CD4-positive, CD25-positive, alpha-beta regulatory T cell (primary cell): ENCODE measurements at regions not wholly inside any gene's neighbourhood (a gene's known extent, or its start where the extent isn't known, plus 50 kb on each side); places are given as distances from the start of the nearest gene placed in this dataset.
A peak's percentile ranks its signal among the peaks of the same experiment; 100 is the strongest.

Experiments used
- ATAC-seq, 2 donors: fragments of 150-1000 bp; cut with Tn5 transposase; one replicate each; pipeline ENCODE4 v1.10.0; 2021; ENCODE audit warnings: low read depth in 2 of 2, moderate number of reproducible peaks in 2 of 2, moderate library complexity in 1 of 2
- DNase-seq, 3 donors: peaks; one replicate each; pipeline versions ENCODE4 v3.0.0 to v3.0.0-alpha.2; 2012 to 2022; ENCODE audit warnings: mixed read lengths in 1 of 3
- H3K27ac ChIP-seq: one replicate; pipeline ENCODE4 v1.7.0; 2013; ENCODE audit warnings: mild to moderate bottlenecking, low read length; ENCODE audit not compliant: insufficient read depth, poor library complexity, severe bottlenecking
- H3K27me3 ChIP-seq: one replicate; pipeline ENCODE4 v1.7.0; 2013; ENCODE audit warnings: low read length; ENCODE audit not compliant: control insufficient read depth, insufficient read depth
- H3K36me3 ChIP-seq: one replicate; pipeline ENCODE4 v1.7.0; 2013; ENCODE audit warnings: mild to moderate bottlenecking, low read length, moderate library complexity; ENCODE audit not compliant: control insufficient read depth, insufficient read depth
- H3K4me1 ChIP-seq: 2 replicates; pipeline ENCODE4 v1.7.0; 2013; ENCODE audit warnings: mild to moderate bottlenecking, low read length; ENCODE audit not compliant: insufficient read depth, control insufficient read depth, poor library complexity, severe bottlenecking
- H3K4me3 ChIP-seq: one replicate; pipeline ENCODE4 v1.7.0; 2013; ENCODE audit warnings: low read depth, mild to moderate bottlenecking, low read length, moderate library complexity
- H3K9me3 ChIP-seq, 2 experiments: 1 replicate in 1 of 2; 2 replicates in 1 of 2; pipeline ENCODE4 v1.7.0; 2013; ENCODE audit warnings: low read length in 2 of 2, mild to moderate bottlenecking in 1 of 2, moderate library complexity in 1 of 2; ENCODE audit not compliant: control insufficient read depth in 2 of 2
- H3K27ac Mint-ChIP-seq, 3 donors: one replicate each; pipeline ENCODE4 v1.8.0; 2020 to 2022; ENCODE audit warnings: mild to moderate bottlenecking in 3 of 3, mixed read lengths in 3 of 3, moderate library complexity in 2 of 3
- H3K27me3 Mint-ChIP-seq: one replicate; pipeline ENCODE4 v1.8.0; 2022; ENCODE audit warnings: mild to moderate bottlenecking, mixed read lengths
- H3K36me3 Mint-ChIP-seq: one replicate; pipeline ENCODE4 v1.8.0; 2020; ENCODE audit warnings: mixed read lengths
- H3K4me1 Mint-ChIP-seq, 4 donors: one replicate each; pipeline ENCODE4 v1.8.0; 2020 to 2022; ENCODE audit warnings: mixed read lengths in 4 of 4, mild to moderate bottlenecking in 1 of 4
- H3K4me3 Mint-ChIP-seq, 4 donors: one replicate each; pipeline ENCODE4 v1.8.0; 2020 to 2022; ENCODE audit warnings: mild to moderate bottlenecking in 4 of 4, mixed read lengths in 4 of 4, moderate library complexity in 3 of 4
- H3K9me3 Mint-ChIP-seq, 7 donors: one replicate each; pipeline ENCODE4 v1.8.0; 2020 to 2022; ENCODE audit warnings: mixed read lengths in 7 of 7, mild to moderate bottlenecking in 3 of 7, moderate library complexity in 2 of 7

- H3K27me3 ChIP-seq, result peaks cover 2% of the 10 kb centered on the region
- H3K36me3 ChIP-seq, result no peaks in the 10 kb centered on the region
- no peak overlapping the region for H3K27ac ChIP-seq
- H3K36me3 Mint-ChIP-seq, result no peaks in the 10 kb centered on the region
- H3K4me3 ChIP-seq, result no peak overlapping the region
- no peaks in the 10 kb centered on the region for H3K9me3 ChIP-seq
- ATAC-seq (no peak), DNase-seq (no peak)
- peaks cover 16% of the 10 kb centered on the region for H3K27me3 Mint-ChIP-seq
- H3K9me3 Mint-ChIP-seq, result peaks cover 0 to 4% (median 0%) of the 10 kb centered on the region in 7 donors
- H3K27ac Mint-ChIP-seq, result peak overlapping the region in 1 of 3 donors; percentile 54
- peak overlapping the region in 1 of 4 donors; percentile 5 for H3K4me3 Mint-ChIP-seq
- H3K4me1 ChIP-seq, result peaks cover 4% of the 10 kb centered on the region
- peaks cover 0 to 12% (median 2%) of the 10 kb centered on the region in 4 donors for H3K4me1 Mint-ChIP-seq
These were observed 265.2 kb downstream of the NSG2 start for GRCh38 chr5:174310706-174311105.

DNA sequence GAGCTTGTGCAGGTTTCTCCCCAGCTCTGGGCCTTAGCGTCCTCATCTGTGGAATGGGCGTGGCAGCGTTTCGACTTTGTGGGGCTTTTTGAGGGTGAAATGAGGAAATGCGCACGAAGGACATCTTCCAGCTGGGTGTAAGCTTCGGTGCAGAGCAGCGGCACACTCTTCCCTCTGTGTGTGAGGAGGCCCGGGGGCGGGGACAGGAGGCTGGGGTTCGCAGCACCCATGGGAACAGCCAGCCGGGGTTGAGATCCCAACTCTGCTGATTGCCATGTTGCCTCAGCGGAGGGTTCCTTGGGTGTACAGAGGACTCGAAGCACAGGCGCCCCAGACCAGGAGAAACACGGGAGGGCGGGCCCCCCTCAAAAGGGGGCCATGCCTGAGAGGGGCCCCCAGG, 265.6 kb downstream of the NSG2 start:
- H3K36me3 Mint-ChIP-seq, result no peaks in the 10 kb centered on the region
- DNase-seq, result no peak
- H3K9me3 Mint-ChIP-seq, result peaks cover 0 to 3% (median 0%) of the 10 kb centered on the region in 7 donors
- peaks cover 0 to 12% (median 2%) of the 10 kb centered on the region in 4 donors for H3K4me1 Mint-ChIP-seq
- Histone ChIP-seq H3K4me3 (no peak overlapping the region), H3K27me3 (peaks cover 2% of the 10 kb centered on the region), H3K4me1 (peaks cover 4% of the 10 kb centered on the region), H3K9me3 (no peaks in the 10 kb centered on the region), H3K27ac (no peak overlapping the region), H3K36me3 (no peaks in the 10 kb centered on the region)
- H3K27ac Mint-ChIP-seq, result peak overlapping the region in 1 of 3 donors; percentile 92
- peaks cover 16% of the 10 kb centered on the region for H3K27me3 Mint-ChIP-seq
- no peak for ATAC-seq
- H3K4me3 Mint-ChIP-seq, result peak overlapping the region in 1 of 4 donors; percentile 5

- H3K4me3 ChIP-seq, result no peak overlapping the region
- H3K27ac Mint-ChIP-seq, result no peak overlapping the region
- H3K36me3 ChIP-seq, result no peaks in the 10 kb centered on the region
- DNase-seq (peak; percentile 7 to 48 (median 38)), ATAC-seq (peak; percentile 31 to 37)
- H3K27me3 ChIP-seq, result peaks cover 2% of the 10 kb centered on the region
- no peaks in the 10 kb centered on the region for H3K36me3 Mint-ChIP-seq
- H3K4me1 Mint-ChIP-seq, result peaks cover 0 to 12% (median 2%) of the 10 kb centered on the region in 4 donors
- peaks cover 4% of the 10 kb centered on the region for H3K4me1 ChIP-seq
- no peak overlapping the region for H3K27ac ChIP-seq
- H3K27me3 Mint-ChIP-seq, result peaks cover 16% of the 10 kb centered on the region
- peaks cover 0 to 3% (median 0%) of the 10 kb centered on the region in 7 donors for H3K9me3 Mint-ChIP-seq
- H3K4me3 Mint-ChIP-seq, result no peak overlapping the region
- no peaks in the 10 kb centered on the region for H3K9me3 ChIP-seq
These were observed 266.2 kb downstream of the NSG2 start for GRCh38 chr5:174311531-174312269.

DNA sequence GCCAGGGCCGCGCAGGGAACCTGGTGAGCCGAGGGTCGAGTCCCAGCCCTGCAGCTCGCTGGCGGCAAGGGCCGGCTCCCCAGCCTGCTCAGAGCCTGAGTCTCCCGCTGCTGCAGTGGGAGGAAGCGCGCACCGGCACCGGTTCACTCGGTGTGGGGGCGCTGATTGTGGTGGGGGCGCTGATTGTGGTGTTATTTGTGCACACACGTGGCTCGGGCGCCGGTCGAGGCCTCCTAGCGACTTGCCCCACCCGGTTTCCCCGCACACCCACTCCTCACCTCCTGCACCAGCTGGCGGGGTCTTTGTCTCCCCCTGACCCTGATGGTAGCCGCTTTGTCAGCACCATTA, 266.7 kb downstream of the NSG2 start:
- peaks cover 16% of the 10 kb centered on the region for H3K27me3 Mint-ChIP-seq

GRCh38 chr5:174312641-174313040, 267.1 kb downstream of the NSG2 start:
- ATAC-seq (no peak), DNase-seq (no peak)
- Mint-ChIP-seq H3K4me3 (peak overlapping the region in 1 of 4 donors; percentile 11), H3K4me1 (peaks cover 0 to 12% (median 2%) of the 10 kb centered on the region in 4 donors), H3K27me3 (peaks cover 16% of the 10 kb centered on the region), H3K9me3 (peaks cover 0 to 3% (median 0%) of the 10 kb centered on the region in 7 donors), H3K27ac (no peak overlapping the region), H3K36me3 (no peaks in the 10 kb centered on the region)
- Histone ChIP-seq H3K27me3 (peaks cover 2% of the 10 kb centered on the region), H3K36me3 (no peaks in the 10 kb centered on the region), H3K4me1 (peaks cover 4% of the 10 kb centered on the region), H3K4me3 (no peak overlapping the region), H3K9me3 (no peaks in the 10 kb centered on the region), H3K27ac (no peak overlapping the region)

More for the DNA sequence above, 266.7 kb downstream of the NSG2 start:
- Histone ChIP-seq H3K27me3 (peaks cover 2% of the 10 kb centered on the region), H3K4me3 (no peak overlapping the region), H3K27ac (no peak overlapping the region), H3K9me3 (no peaks in the 10 kb centered on the region), H3K4me1 (peaks cover 4% of the 10 kb centered on the region), H3K36me3 (no peaks in the 10 kb centered on the region)
- ATAC-seq (no peak), DNase-seq (no peak)
- Mint-ChIP-seq H3K9me3 (peaks cover 0 to 3% (median 0%) of the 10 kb centered on the region in 7 donors), H3K36me3 (no peaks in the 10 kb centered on the region), H3K4me3 (no peak overlapping the region), H3K27ac (no peak overlapping the region), H3K4me1 (peaks cover 0 to 12% (median 2%) of the 10 kb centered on the region in 4 donors)

- Mint-ChIP-seq H3K4me1 (peaks cover 0 to 12% (median 2%) of the 10 kb centered on the region in 4 donors), H3K4me3 (peak overlapping the region in 1 of 4 donors; percentile 72), H3K27ac (no peak overlapping the region), H3K27me3 (peaks cover 16% of the 10 kb centered on the region), H3K9me3 (peaks cover 0 to 3% (median 0%) of the 10 kb centered on the region in 7 donors), H3K36me3 (no peaks in the 10 kb centered on the region)
- H3K36me3 ChIP-seq, result no peaks in the 10 kb centered on the region
- H3K27ac ChIP-seq, result no peak overlapping the region
- peaks cover 2% of the 10 kb centered on the region for H3K27me3 ChIP-seq
- H3K4me3 ChIP-seq, result no peak overlapping the region
- no peak for DNase-seq
- H3K4me1 ChIP-seq, result peaks cover 4% of the 10 kb centered on the region
- H3K9me3 ChIP-seq, result no peaks in the 10 kb centered on the region
- no peak for ATAC-seq
These were observed 268.1 kb downstream of the NSG2 start for GRCh38 chr5:174313615-174314014.

DNA sequence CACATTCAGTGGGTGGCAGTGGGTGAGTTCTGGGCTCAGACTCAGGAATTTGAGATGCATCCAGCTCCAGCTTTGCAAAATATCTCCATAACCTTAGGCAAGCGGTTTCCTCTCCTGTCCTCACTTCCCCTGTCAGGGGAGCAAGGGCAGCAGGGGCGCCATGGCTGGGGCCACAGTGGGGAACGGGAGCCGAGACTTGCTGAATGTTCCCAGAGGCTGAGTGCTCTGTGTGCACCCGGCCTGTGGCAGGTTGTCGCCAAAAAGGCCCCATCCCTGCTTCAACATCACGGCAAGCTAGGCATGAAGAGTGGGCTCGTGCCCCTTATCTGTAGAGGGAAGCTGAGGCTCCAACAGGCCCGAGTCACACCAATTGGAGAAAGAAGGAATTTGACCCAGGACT, 268.8 kb downstream of the NSG2 start:
- H3K4me3 Mint-ChIP-seq, result no peak overlapping the region
- DNase-seq (no peak), ATAC-seq (no peak)
- no peaks in the 10 kb centered on the region for H3K36me3 ChIP-seq
- H3K27me3 ChIP-seq, result peaks cover 2% of the 10 kb centered on the region
- H3K27ac ChIP-seq, result no peak overlapping the region
- H3K36me3 Mint-ChIP-seq, result no peaks in the 10 kb centered on the region
- peaks cover 16% of the 10 kb centered on the region for H3K27me3 Mint-ChIP-seq
- no peak overlapping the region for H3K4me3 ChIP-seq
- no peak overlapping the region for H3K27ac Mint-ChIP-seq
- H3K9me3 ChIP-seq, result no peaks in the 10 kb centered on the region
- H3K4me1 Mint-ChIP-seq, result peaks cover 0 to 12% (median 2%) of the 10 kb centered on the region in 4 donors
- peaks cover 4% of the 10 kb centered on the region for H3K4me1 ChIP-seq
- H3K9me3 Mint-ChIP-seq, result peaks cover 0 to 4% (median 1%) of the 10 kb centered on the region in 7 donors

DNA sequence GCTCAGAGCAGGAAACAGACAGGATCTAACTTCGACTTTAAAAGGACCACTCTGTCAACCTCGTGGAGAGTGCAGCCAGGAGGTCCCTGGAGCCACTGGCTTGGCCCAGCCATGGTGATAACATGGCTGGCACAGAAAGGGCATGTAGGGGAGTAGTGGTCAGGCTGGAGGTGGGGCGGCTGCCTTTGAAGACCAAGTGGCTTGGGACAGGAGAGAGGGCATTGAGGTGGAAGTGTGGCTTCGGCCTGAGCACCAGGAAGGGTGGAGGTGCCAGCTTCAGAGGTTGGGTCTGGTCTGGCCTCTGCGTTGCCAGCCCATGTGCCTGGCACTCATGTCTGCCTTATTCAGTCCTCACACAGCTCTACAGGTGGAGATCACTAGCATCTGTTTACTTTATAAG, 270.0 kb downstream of the NSG2 start:
- H3K4me3 ChIP-seq, result no peak overlapping the region
- no peaks in the 10 kb centered on the region for H3K36me3 ChIP-seq
- H3K27me3 ChIP-seq, result peaks cover 2% of the 10 kb centered on the region
- no peak for ATAC-seq
- DNase-seq, result no peak
- no peak overlapping the region for H3K4me3 Mint-ChIP-seq
- H3K27me3 Mint-ChIP-seq, result peaks cover 16% of the 10 kb centered on the region
- peaks cover 0 to 4% (median 1%) of the 10 kb centered on the region in 7 donors for H3K9me3 Mint-ChIP-seq
- peaks cover 4% of the 10 kb centered on the region for H3K4me1 ChIP-seq
- H3K27ac ChIP-seq, result no peak overlapping the region
- H3K36me3 Mint-ChIP-seq, result no peaks in the 10 kb centered on the region
- H3K4me1 Mint-ChIP-seq, result peaks cover 0 to 11% (median 2%) of the 10 kb centered on the region in 4 donors
- no peaks in the 10 kb centered on the region for H3K9me3 ChIP-seq
- H3K27ac Mint-ChIP-seq, result no peak overlapping the region
